K562 (cell line): ENCODE measurements at regions not wholly inside any gene's neighbourhood (a gene's known extent, or its start where the extent isn't known, plus 50 kb on each side); places are given as distances from the start of the nearest gene placed in this dataset.
A peak's percentile ranks its signal among the peaks of the same experiment; 100 is the strongest.

Source experiments
- ATAC-seq: fragments of 200-7000 bp; cut with Tn5 transposase; 3 replicates; pipeline ENCODE4 v1.9.1; 2020; ENCODE audit warnings: moderate library complexity
- BruUV-seq: library from RNA; stranded (reverse); fragments of 400-500 nt; replicated peaks from 2 replicates; lab custom pipeline; 2021; lab: Mats Ljungman, UMichigan
- CTCF ChIA-PET: fragments of 300-600 bp; formaldehyde crosslinking; extraction: SDS; loops from one replicate; lab custom pipeline; 2021; ENCODE audit warnings: low intra/inter-chr PET ratio; lab: Yijun Ruan, JAX
- POLR2A ChIA-PET: fragments of 300-600, 350-650 bp; sonication (Branson Sonifier 250); formaldehyde crosslinking; extraction: SDS; loops from one replicate; lab custom pipeline; 2021; ENCODE audit warnings: antibody characterized with exemption, inconsistent platforms; lab: Yijun Ruan, JAX
- DNase-seq, 4 experiments: peaks; one replicate each; pipeline versions ENCODE4 v3.0.0 to v3.0.0-alpha.2; 2011 to 2018; ENCODE audit warnings: low spot score in 3 of 4, mixed read lengths in 3 of 4; ENCODE audit errors: extremely low read depth in 1 of 4
- FAIRE-seq: peaks from 2 replicates; lab custom pipeline; 2011; peaks lifted over from hg19 to GRCh38; lab: Jason Lieb, UNC
- H2AFZ ChIP-seq: 2 replicates; pipeline ENCODE4 v1.6.0; 2011; ENCODE audit warnings: low read depth, low read length, control low read depth, inconsistent platforms
- H3K27ac ChIP-seq: fragments of 200-600 bp; 3 replicates; pipeline ENCODE4 v1.8.0; 2011; ENCODE audit warnings: low read depth, mild to moderate bottlenecking, control low read depth, inconsistent platforms, low read length, moderate library complexity, mixed read lengths; ENCODE audit errors: extremely low read depth
- H3K27me3 ChIP-seq, 2 experiments: fragments of 300-600 bp in 1 of 2; 2 replicates in 1 of 2; 3 replicates in 1 of 2; pipeline versions ENCODE4 v1.6.0 to v1.8.0; 2011; ENCODE audit warnings: inconsistent platforms in 2 of 2, low read length in 2 of 2, mild to moderate bottlenecking in 1 of 2, mixed read lengths in 1 of 2, moderate library complexity in 1 of 2; ENCODE audit not compliant: control insufficient read depth in 2 of 2, insufficient read depth in 2 of 2
- H3K36me3 ChIP-seq: fragments of 300-600 bp; 3 replicates; pipeline ENCODE4 v1.8.0; 2011; ENCODE audit warnings: mild to moderate bottlenecking, low read length, inconsistent platforms; ENCODE audit not compliant: control insufficient read depth, insufficient read depth
- H3K4me1 ChIP-seq, 2 experiments: fragments of 200-600 bp in 1 of 2; replicated peaks in 1 of 2; 2 replicates in 1 of 2; 3 replicates in 1 of 2; pipeline versions ENCODE4 v1.5.1 to v1.8.0; 2011; ENCODE audit warnings: inconsistent platforms in 2 of 2, low read length in 2 of 2, mild to moderate bottlenecking in 1 of 2, mixed read lengths in 1 of 2, moderate library complexity in 1 of 2; ENCODE audit not compliant: control insufficient read depth in 2 of 2, insufficient read depth in 2 of 2
- H3K4me2 ChIP-seq: 2 replicates; pipeline ENCODE4 v1.6.1; 2011; ENCODE audit warnings: low read length, control low read depth, inconsistent platforms, mixed read lengths; ENCODE audit not compliant: insufficient read depth
- H3K4me3 ChIP-seq: fragments of 200-600 bp; sonication (generic), shearing (Covaris generic); 2 replicates; pipeline ENCODE4 v1.5.1; 2016; ENCODE audit warnings: control low read depth, inconsistent platforms
- H3K79me2 ChIP-seq: fragments of 200-600 bp; 3 replicates; pipeline ENCODE4 v1.8.0; 2011; ENCODE audit warnings: low read length, inconsistent platforms; ENCODE audit not compliant: control insufficient read depth, insufficient read depth
- H3K9ac ChIP-seq, 2 experiments: 2 replicates each; pipeline versions ENCODE4 v1.6.0 to v1.6.1; 2011; ENCODE audit warnings: low read depth in 2 of 2, low read length in 2 of 2, control low read depth in 1 of 2, inconsistent platforms in 1 of 2, mild to moderate bottlenecking in 1 of 2, mixed read lengths in 1 of 2; ENCODE audit not compliant: insufficient read depth in 1 of 2
- H3K9me1 ChIP-seq: one replicate; pipeline ENCODE4 v1.6.0; 2011; ENCODE audit warnings: inconsistent platforms, mild to moderate bottlenecking, low read length, moderate library complexity; ENCODE audit not compliant: control insufficient read depth, insufficient read depth
- H3K9me3 ChIP-seq: replicated peaks from 2 replicates; pipeline ENCODE4 v1.5.1; 2011; ENCODE audit warnings: low read depth, low read length, inconsistent platforms; ENCODE audit not compliant: control insufficient read depth, insufficient read depth
- H4K20me1 ChIP-seq: replicated peaks from 2 replicates; pipeline ENCODE4 v1.6.1; 2011; ENCODE audit warnings: low read length, inconsistent platforms, mixed read lengths; ENCODE audit not compliant: control insufficient read depth, insufficient read depth
- CBX1 ChIP-seq: sonication (generic); IDR thresholded peaks from 2 replicates; pipeline ENCODE4 v1.6.1; 2016; ENCODE audit warnings: antibody characterized with exemption, low read depth, mild to moderate bottlenecking
- FOXJ3 ChIP-seq: sonication (generic); formaldehyde crosslinking; IDR thresholded peaks from 2 replicates; pipeline ENCODE4 v1.4.0; 2020; ENCODE audit warnings: mild to moderate bottlenecking, missing genetic modification reagents
- KDM2B ChIP-seq: fragments of 250-450 bp; sonication (Bioruptor Pico); IDR thresholded peaks from 2 replicates; pipeline ENCODE4 v1.8.0; 2021; ENCODE audit warnings: mild to moderate bottlenecking, moderate library complexity
- PTRF ChIP-seq: fragments of 450-650 bp; IDR thresholded peaks from 2 replicates; pipeline ENCODE4 v1.6.1; 2016; ENCODE audit warnings: mild to moderate bottlenecking, missing genetic modification characterization, missing compliant biosample characterization
- SIRT6 ChIP-seq: IDR thresholded peaks from one replicate; pipeline ENCODE4 v1.6.1; 2012; ENCODE audit warnings: low read depth, mild to moderate bottlenecking, control low read depth, inconsistent platforms, low read length, moderate library complexity
- SUPT5H ChIP-seq: fragments of 450-650 bp; IDR thresholded peaks from 2 replicates; pipeline ENCODE4 v1.6.1; 2016
- TEAD4 ChIP-seq, 2 experiments: sonication (generic) in 1 of 2; formaldehyde crosslinking in 1 of 2; IDR thresholded peaks; 2 replicates each; pipeline versions ENCODE4 v1.6.1 to v1.8.0; 2012 to 2022; ENCODE audit warnings: borderline replicate concordance in 1 of 2, inconsistent platforms in 1 of 2, low read length in 1 of 2, mild to moderate bottlenecking in 1 of 2, missing genetic modification reagents in 1 of 2
- ZKSCAN8 ChIP-seq: fragments of 200-800 bp; sonication (Bioruptor generic); IDR thresholded peaks from 2 replicates; pipeline ENCODE4 v1.6.1; 2016; ENCODE audit warnings: missing genetic modification characterization, missing compliant biosample characterization
- ZNF274 ChIP-seq: IDR thresholded peaks from 2 replicates; pipeline ENCODE4 v1.6.1; 2011; ENCODE audit warnings: low read depth, mild to moderate bottlenecking, low read length, moderate library complexity, borderline replicate concordance
- WGBS: fragments of 100-300 bp; shearing (Covaris generic); methylation state at CpG from one replicate; pipeline ENCODE4 v1.1.6; 2016; ENCODE audit warnings: low coverage, mixed read lengths; ENCODE audit not compliant: insufficient coverage; ENCODE audit errors: missing lambda C conversion rate; 5-methylcytosine and 5-hydroxymethylcytosine counted together
- in situ Hi-C: fragments of 300-500 bp; cut with MboI; formaldehyde crosslinking; loops from 4 replicates; pipeline ENCODE4 v1.15.0; 2018; ENCODE audit warnings: inconsistent platforms, mixed read lengths
- intact Hi-C: fragments of 100-400 bp; cut with micrococcal nuclease; formaldehyde crosslinking; loops from 2 replicates; pipeline ENCODE4 v1.14.2; 2022

DNA sequence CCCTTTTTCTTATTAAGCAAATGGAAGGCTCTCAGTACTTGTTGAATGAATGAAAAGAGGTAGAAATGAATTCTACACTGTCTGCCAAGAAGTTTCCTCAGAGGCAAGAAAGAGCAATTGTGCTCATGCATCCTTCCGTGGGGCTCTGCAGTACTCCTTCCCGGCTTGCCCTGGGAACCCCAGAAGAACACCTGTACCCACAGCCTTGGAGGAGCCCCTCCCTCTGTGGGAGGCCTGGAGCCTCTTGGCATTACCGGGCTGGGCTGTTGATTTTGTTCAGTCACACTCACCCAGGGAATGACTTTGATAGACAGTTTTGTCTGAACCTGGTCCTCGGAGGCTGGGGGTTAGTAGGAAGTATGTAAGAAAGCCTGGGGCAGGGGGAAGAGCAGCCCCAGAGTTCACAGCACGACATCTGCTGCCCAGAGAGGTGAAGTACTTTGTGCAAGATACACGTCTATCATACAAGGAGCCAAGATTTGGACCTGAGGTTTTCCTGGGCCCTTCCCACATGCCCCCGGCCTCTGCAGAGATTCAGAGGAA lies 134.8 kb upstream of the GDF10 start:
- ATAC-seq, result peak; percentile 46; the same call in 2 of the 3 replicates
- POLR2A ChIA-PET, result no interaction called here
- no peak overlapping the region for H3K4me3 ChIP-seq

DNA sequence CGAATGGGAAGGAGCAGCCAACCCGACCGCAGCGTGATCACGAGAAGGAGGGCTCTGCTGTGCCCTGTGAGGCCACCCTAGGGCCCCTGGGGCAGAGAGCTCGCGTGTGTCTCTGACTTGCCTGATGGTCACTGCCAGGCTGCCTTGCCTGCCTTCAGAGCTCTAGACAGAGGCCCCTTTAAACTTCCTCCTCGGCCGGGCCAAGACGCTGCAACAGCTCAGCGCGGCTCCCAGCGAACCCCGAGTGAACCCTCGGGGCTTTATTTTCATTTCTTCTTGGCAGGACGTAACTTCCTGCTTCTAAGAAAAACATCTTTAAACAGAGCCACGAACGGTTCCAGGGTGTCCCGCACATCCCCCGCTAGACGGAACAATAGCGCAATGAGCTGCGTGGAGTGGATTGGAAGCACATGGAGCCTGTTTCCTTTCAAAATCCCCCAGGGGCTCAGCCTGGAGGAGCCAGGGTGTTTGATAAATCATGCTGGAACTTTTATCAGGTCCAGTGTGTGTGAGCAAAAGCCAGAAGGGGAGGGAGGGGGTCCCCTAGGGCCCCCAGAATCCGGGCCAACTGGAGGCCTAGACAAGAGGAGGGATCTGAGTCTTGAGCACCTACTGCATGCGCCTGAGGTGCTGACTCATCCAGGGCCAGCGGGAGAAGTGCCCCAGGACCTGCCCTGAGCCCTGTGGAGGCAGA lies 134.1 kb upstream of the GDF10 start:
- no peaks in the 10 kb centered on the region for H4K20me1 ChIP-seq
- no peak for DNase-seq
- H3K9ac ChIP-seq, result no peak overlapping the region
- H3K27ac ChIP-seq, result no peak overlapping the region
- POLR2A ChIA-PET, result interaction anchor here (0.5 kb wide), 1 partner anchor 16 kb away, joined by 3 read pairs; no protein-coding TSS in a partner anchor
- H3K9me1 ChIP-seq, result no peaks in the 10 kb centered on the region
- 0 out of 5 replicates have a peak, but pooled peaks cover 0 to 3% of the 10 kb centered on the region in 2 experiments for H3K4me1 ChIP-seq
- no TSS peak for BruUV-seq
- H2AFZ ChIP-seq, result peak overlapping the region; percentile 49; the same call in 1 of the 2 replicates
- in situ Hi-C loops, result no loop called here
- intact Hi-C loops, result no loop called here
- peak; percentile 29; the same call in 2 of the 3 replicates for ATAC-seq
- 18% methylated on average over 26 of the region's 26 CpGs for WGBS
- H3K36me3 ChIP-seq, result no peaks in the 10 kb centered on the region
- CTCF ChIA-PET, result no interaction called here
- FAIRE-seq, result no peak
- no peak for TF ChIP-seq FOXJ3 (CRISPR knock-in tag)
- peak; percentile 92 for TF ChIP-seq ZKSCAN8 (CRISPR knock-in tag)
- no peak for TF ChIP-seq SUPT5H
- TF ChIP-seq CBX1, result no peak
- no peak overlapping the region for H3K4me2 ChIP-seq
- peaks cover 2 to 9% of the 10 kb centered on the region in 2 experiments; a peak in 3 of 5 replicates for H3K27me3 ChIP-seq
- no peaks in the 10 kb centered on the region for H3K79me2 ChIP-seq
- H3K9me3 ChIP-seq, result no peaks in the 10 kb centered on the region
- no peak overlapping the region for H3K4me3 ChIP-seq

More for the DNA sequence above, 134.8 kb upstream of the GDF10 start:
- DNase-seq (no peak), FAIRE-seq (no peak)
- in situ Hi-C loops (no loop called here), intact Hi-C loops (no loop called here)
- 1% methylated on average over 7 of the region's 7 CpGs for WGBS
- BruUV-seq, result no TSS peak
- TF ChIP-seq TEAD4 (IDR thresholded peaks at IDR 0.05; ENCODE audit: low read length) (no peak), TEAD4 (CRISPR knock-in tag; IDR thresholded peaks at IDR 0.05; ENCODE audit: borderline replicate concordance) (no peak), KDM2B (no peak), ZNF274 (no peak), SIRT6 (no peak), PTRF (no peak)
- H3K27me3 ChIP-seq, result peaks cover 2 to 9% of the 10 kb centered on the region in 2 experiments; a peak in 3 of 5 replicates
- H3K79me2 ChIP-seq, result no peaks in the 10 kb centered on the region
- CTCF ChIA-PET, result no interaction called here
- H3K27ac ChIP-seq, result no peak overlapping the region
- H2AFZ ChIP-seq, result peak overlapping the region; percentile 21; the same call in 1 of the 2 replicates
- no peaks in the 10 kb centered on the region for H3K9me3 ChIP-seq
- H3K36me3 ChIP-seq, result no peaks in the 10 kb centered on the region
- no peak overlapping the region for H3K4me2 ChIP-seq
- H4K20me1 ChIP-seq, result no peaks in the 10 kb centered on the region
- H3K9me1 ChIP-seq, result no peaks in the 10 kb centered on the region
- H3K9ac ChIP-seq, result no peak overlapping the region
- H3K4me1 ChIP-seq, result 0 out of 5 replicates have a peak, but pooled peaks cover 0 to 3% of the 10 kb centered on the region in 2 experiments
